GM18511 (cell line): ENCODE measurements at regions not wholly inside any gene's neighbourhood (a gene's known extent, or its start where the extent isn't known, plus 50 kb on each side); places are given as distances from the start of the nearest gene placed in this dataset.

Source experiments
- ATAC-seq: cut with Tn5 transposase; IDR thresholded peaks from one replicate; pipeline ENCODE4 v1.9.1; 2021; ENCODE audit warnings: mild to moderate bottlenecking, moderate library complexity; ENCODE audit not compliant: unreplicated experiment

- ATAC-seq, result no peak
These were observed 306.5 kb upstream of the ZNF521 start for GRCh38 chr18:25658476-25658875.

- no peak for ATAC-seq
These were observed 299.6 kb upstream of the ZNF521 start for GRCh38 chr18:25651553-25651952.

- no peak for ATAC-seq
These were observed 298.4 kb upstream of the ZNF521 start for GRCh38 chr18:25650201-25650941.

GRCh38 chr18:25648716-25649260 is 296.8 kb upstream of the ZNF521 start:
- no peak for ATAC-seq

GRCh38 chr18:25647404-25647803 is 295.4 kb upstream of the ZNF521 start:
- ATAC-seq, result no peak

- no peak for ATAC-seq
These were observed 295.0 kb upstream of the ZNF521 start for GRCh38 chr18:25646971-25647370.

- ATAC-seq, result no peak
These were observed 287.6 kb upstream of the ZNF521 start for GRCh38 chr18:25639596-25639995.

GRCh38 chr18:25633563-25633962 is 281.6 kb upstream of the ZNF521 start:
- no peak for ATAC-seq

GRCh38 chr18:25630682-25631081 is 278.7 kb upstream of the ZNF521 start:
- ATAC-seq, result no peak

- ATAC-seq, result no peak
These were observed 269.7 kb upstream of the ZNF521 start for GRCh38 chr18:25621682-25622081.

GRCh38 chr18:25621144-25621543 is 269.2 kb upstream of the ZNF521 start:
- ATAC-seq, result no peak

- ATAC-seq, result no peak
These were observed 262.2 kb upstream of the ZNF521 start for GRCh38 chr18:25614168-25614567.

GRCh38 chr18:25612466-25612865 is 260.5 kb upstream of the ZNF521 start:
- ATAC-seq, result no peak

GRCh38 chr18:25608091-25608490 is 256.1 kb upstream of the ZNF521 start:
- no peak for ATAC-seq

- ATAC-seq, result no peak
These were observed 253.1 kb upstream of the ZNF521 start for GRCh38 chr18:25604894-25605597.

GRCh38 chr18:25604196-25604893 is 252.4 kb upstream of the ZNF521 start:
- no peak for ATAC-seq

- no peak for ATAC-seq
These were observed 247.5 kb upstream of the ZNF521 start for GRCh38 chr18:25599443-25599842.

GRCh38 chr18:25597476-25597875 is 245.5 kb upstream of the ZNF521 start:
- ATAC-seq, result no peak

- ATAC-seq, result no peak
These were observed 243.5 kb upstream of the ZNF521 start for GRCh38 chr18:25595274-25596060.

GRCh38 chr18:25594351-25594750 is 242.4 kb upstream of the ZNF521 start:
- no peak for ATAC-seq
